Retinal pigment epithelial cell (primary cell): ENCODE measurements at regions not wholly inside any gene's neighbourhood (a gene's known extent, or its start where the extent isn't known, plus 50 kb on each side); places are given as distances from the start of the nearest gene placed in this dataset.

Experiments used
- DNase-seq: peaks from one replicate; pipeline ENCODE4 v3.0.0-alpha.2; 2010; ENCODE audit warnings: low read depth
- H3K4me3 ChIP-seq: 2 replicates; pipeline ENCODE4 v1.5.1; 2011; ENCODE audit warnings: mild to moderate bottlenecking, low read length, control low read depth, moderate library complexity
- TF ChIP-seq, protein P1 (sequence below): conservative IDR thresholded peaks from 2 replicates; pipeline ENCODE4 v1.5.1; 2011; ENCODE audit warnings: low read depth, low read length, control low read depth, inconsistent platforms

- no peak overlapping the region for H3K4me3 ChIP-seq
- no peak for DNase-seq
- TF ChIP-seq, protein P1, sequence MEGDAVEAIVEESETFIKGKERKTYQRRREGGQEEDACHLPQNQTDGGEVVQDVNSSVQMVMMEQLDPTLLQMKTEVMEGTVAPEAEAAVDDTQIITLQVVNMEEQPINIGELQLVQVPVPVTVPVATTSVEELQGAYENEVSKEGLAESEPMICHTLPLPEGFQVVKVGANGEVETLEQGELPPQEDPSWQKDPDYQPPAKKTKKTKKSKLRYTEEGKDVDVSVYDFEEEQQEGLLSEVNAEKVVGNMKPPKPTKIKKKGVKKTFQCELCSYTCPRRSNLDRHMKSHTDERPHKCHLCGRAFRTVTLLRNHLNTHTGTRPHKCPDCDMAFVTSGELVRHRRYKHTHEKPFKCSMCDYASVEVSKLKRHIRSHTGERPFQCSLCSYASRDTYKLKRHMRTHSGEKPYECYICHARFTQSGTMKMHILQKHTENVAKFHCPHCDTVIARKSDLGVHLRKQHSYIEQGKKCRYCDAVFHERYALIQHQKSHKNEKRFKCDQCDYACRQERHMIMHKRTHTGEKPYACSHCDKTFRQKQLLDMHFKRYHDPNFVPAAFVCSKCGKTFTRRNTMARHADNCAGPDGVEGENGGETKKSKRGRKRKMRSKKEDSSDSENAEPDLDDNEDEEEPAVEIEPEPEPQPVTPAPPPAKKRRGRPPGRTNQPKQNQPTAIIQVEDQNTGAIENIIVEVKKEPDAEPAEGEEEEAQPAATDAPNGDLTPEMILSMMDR, result no peak
Observed at GRCh38 chr3:168272343-168272985, 176.7 kb upstream of the GOLIM4 start.

DNA sequence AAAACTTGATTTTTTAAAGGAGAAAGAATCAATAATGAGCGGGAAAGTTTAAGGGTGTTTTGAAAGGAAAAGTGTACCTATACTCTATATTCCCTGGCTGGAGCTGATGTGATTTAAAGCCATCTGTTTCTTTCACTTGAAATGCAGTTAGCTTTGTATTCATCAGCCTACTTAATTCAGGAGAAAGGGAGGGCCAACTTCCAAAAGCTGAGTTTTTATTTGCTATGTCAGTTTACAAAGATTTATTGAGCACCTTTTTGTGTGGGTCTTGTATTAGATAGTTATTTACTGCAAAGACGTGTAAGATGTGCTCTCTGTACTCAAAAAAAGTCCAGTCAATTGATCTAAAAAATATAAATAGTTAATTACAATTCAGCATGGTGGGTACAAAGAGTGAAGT lies 176.2 kb upstream of the GOLIM4 start:
- no peak for DNase-seq
- H3K4me3 ChIP-seq, result no peak overlapping the region
- TF ChIP-seq, protein P1, result no peak

GRCh38 chr3:168269001-168269400 lies 173.3 kb upstream of the GOLIM4 start:
- no peak overlapping the region for H3K4me3 ChIP-seq
- TF ChIP-seq, protein P1, result no peak
- DNase-seq, result no peak

- H3K4me3 ChIP-seq, result no peak overlapping the region
- TF ChIP-seq, protein P1, result no peak
- no peak for DNase-seq
Observed at GRCh38 chr3:168267179-168267578, 171.5 kb upstream of the GOLIM4 start.

DNA sequence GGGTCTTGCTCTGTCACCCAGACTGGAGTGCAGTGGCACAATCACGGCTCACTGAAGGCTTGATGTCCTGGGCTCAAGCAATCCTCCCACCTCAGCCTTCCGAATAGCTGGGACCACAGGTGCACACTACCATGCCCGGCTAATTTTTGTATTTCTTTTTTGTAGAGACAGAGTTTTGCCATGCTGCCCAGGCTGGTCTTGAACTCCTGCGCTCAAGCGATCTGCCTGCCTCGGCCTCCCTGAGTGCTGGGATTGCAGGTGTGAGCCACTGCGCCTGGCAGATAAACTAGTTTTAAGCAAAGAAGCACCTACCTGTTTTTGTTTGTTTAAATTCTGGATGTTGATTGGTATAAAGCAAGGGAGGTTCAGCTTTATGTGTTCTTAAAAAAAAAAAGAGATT lies 170.6 kb upstream of the GOLIM4 start:
- TF ChIP-seq, protein P1, result no peak
- no peak overlapping the region for H3K4me3 ChIP-seq
- DNase-seq, result no peak

GRCh38 chr3:168262887-168263286 lies 167.2 kb upstream of the GOLIM4 start:
- H3K4me3 ChIP-seq, result no peak overlapping the region
- no peak for DNase-seq
- TF ChIP-seq, protein P1, result no peak

DNA sequence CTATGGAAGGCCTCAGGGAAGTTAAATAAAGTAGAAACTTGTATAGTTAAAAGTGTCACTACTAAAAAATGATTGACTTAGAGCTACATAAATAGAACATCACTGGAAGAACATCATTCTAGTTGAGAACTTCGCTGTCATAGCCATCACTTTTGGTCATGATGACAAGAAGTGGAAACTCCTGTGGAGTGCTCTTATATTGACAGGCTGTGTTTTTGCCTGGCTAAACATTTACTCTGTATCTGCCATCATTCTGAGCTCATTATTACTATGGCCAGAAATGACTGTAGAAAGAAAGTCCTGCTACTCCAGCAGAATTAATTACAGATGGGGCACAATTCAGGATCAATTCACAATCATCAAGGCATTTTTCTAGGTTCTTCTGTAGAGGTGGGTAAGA lies 165.1 kb upstream of the GOLIM4 start:
- TF ChIP-seq, protein P1, result no peak
- no peak overlapping the region for H3K4me3 ChIP-seq
- DNase-seq, result no peak
